Adipocyte (in vitro differentiated cells): ENCODE measurements at regions not wholly inside any gene's neighbourhood (a gene's known extent, or its start where the extent isn't known, plus 50 kb on each side); places are given as distances from the start of the nearest gene placed in this dataset.

Experiments used
- DNase-seq: peaks from one replicate; pipeline ENCODE4 v3.0.0-alpha.2; 2015; ENCODE audit warnings: low read depth
- H3K27me3 ChIP-seq: replicated peaks from 2 replicates; pipeline ENCODE4 v1.7.0; 2013; ENCODE audit warnings: mild to moderate bottlenecking, low read length, moderate library complexity; ENCODE audit not compliant: control insufficient read depth, insufficient read depth
- H3K36me3 ChIP-seq: 2 replicates; pipeline ENCODE4 v1.7.0; 2013; ENCODE audit warnings: low read length, mild to moderate bottlenecking, moderate library complexity; ENCODE audit not compliant: control insufficient read depth, insufficient read depth, severe bottlenecking
- H3K4me1 ChIP-seq: 2 replicates; pipeline ENCODE4 v1.7.0; 2013; ENCODE audit warnings: mild to moderate bottlenecking, low read length, moderate library complexity; ENCODE audit not compliant: control insufficient read depth, insufficient read depth
- H3K4me3 ChIP-seq: 2 replicates; pipeline ENCODE4 v1.7.0; 2013; ENCODE audit warnings: mild to moderate bottlenecking, low read length, moderate library complexity
- H3K9ac ChIP-seq: 2 replicates; pipeline ENCODE4 v1.7.0; 2013; ENCODE audit warnings: mild to moderate bottlenecking, low read length, moderate library complexity
- H3K9me3 ChIP-seq: 2 replicates; pipeline ENCODE4 v1.7.0; 2013; ENCODE audit warnings: mild to moderate bottlenecking, low read length, moderate library complexity; ENCODE audit not compliant: control insufficient read depth

DNA sequence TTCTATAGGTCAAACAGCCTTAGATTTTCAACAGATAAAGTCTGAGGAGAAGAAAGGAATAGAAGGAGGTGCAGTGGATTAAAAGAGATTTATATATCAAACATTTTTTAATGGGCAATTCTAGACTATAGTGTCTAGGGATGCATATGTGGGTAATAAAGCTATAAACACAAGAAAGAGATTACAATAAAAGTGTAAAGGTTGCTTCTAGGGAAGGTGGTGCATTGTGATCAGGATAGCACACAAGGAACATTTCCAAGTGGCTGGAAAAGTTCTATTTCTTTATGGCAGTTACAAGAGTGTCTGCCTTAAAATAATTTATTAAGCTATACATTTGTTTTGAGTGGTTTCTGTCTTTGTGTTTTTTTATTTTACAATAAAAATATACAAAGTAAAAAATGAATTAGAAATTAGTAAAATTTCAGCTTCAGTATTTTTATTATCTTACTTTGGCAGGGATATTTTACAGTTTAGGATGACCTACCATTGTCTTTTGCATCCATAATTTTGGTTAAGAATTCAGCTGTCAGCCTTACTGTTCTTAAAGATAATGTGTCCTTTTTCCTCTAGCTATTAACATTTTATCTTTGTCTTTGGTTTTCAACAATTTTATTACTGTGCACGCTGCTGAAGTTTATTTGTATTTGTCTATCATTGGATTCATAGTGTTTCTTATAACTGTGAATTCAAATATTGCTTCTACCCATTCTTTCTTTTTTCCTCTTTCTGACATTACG is 221.8 kb downstream of the LACC1 start:
- Histone ChIP-seq H3K9me3 (peaks cover 32% of the 10 kb centered on the region), H3K9ac (no peak overlapping the region), H3K4me1 (peaks cover 11% of the 10 kb centered on the region), H3K36me3 (no peaks in the 10 kb centered on the region), H3K27me3 (no peaks in the 10 kb centered on the region), H3K4me3 (no peak overlapping the region)
- no peak for DNase-seq

DNA sequence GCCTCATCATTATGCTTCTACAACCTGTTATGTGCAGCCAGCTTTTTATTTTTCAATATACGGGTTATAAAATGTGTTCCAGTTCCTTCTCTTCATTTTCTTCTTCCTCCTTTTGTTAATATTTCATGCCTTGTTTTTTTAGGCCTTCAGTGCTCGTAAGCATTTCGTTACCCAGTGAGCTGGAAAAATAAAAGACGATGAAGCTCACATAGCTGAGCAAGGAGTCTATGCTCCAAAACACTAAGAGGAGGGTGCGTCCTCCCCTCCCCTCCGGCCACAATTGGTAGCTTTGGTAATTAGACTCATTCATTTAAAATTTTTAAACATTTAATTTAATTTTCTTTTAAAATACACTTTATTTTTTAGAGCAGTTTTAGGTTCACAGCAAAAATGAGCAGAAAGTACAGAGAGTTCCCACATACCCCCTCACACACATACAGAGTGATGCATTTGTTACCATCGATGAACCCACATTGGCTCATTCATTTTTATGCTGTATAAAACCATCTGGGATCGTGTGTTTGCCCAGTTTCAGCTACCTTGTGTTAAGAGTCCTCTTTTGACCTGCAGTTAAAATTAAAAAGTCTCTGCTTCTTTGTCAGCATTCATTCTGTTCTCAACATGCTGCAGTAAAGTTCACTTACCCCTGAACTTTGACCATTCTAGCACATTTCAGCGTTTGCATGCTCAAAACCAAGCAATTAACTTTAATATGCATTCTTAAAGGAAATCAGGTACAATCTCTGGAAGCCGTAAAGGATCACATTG is 223.9 kb downstream of the LACC1 start:
- no peak overlapping the region for H3K4me3 ChIP-seq
- peaks cover 14% of the 10 kb centered on the region for H3K4me1 ChIP-seq
- no peaks in the 10 kb centered on the region for H3K36me3 ChIP-seq
- H3K27me3 ChIP-seq = no peaks in the 10 kb centered on the region
- no peak overlapping the region for H3K9ac ChIP-seq
- peaks cover 32% of the 10 kb centered on the region for H3K9me3 ChIP-seq
- DNase-seq = no peak

DNA sequence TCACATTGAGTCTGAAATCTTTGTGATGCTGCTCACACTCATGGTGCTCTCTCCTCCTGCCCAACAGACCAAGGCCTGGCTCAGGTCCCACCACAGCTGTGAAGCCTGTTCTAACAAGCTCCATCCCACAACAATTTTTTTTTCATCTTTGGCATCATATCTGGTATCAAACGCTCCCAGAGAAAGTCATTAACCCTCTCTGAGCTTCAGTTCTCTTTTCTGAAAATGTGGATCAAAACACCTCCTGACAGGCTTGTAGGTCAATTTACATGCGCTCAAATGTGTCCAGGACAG is 224.4 kb downstream of the LACC1 start:
- DNase-seq = no peak
- peaks cover 32% of the 10 kb centered on the region for H3K9me3 ChIP-seq
- H3K9ac ChIP-seq = no peak overlapping the region
- H3K4me3 ChIP-seq = no peak overlapping the region
- H3K4me1 ChIP-seq = peaks cover 14% of the 10 kb centered on the region
- H3K36me3 ChIP-seq = no peaks in the 10 kb centered on the region
- H3K27me3 ChIP-seq = no peaks in the 10 kb centered on the region

DNA sequence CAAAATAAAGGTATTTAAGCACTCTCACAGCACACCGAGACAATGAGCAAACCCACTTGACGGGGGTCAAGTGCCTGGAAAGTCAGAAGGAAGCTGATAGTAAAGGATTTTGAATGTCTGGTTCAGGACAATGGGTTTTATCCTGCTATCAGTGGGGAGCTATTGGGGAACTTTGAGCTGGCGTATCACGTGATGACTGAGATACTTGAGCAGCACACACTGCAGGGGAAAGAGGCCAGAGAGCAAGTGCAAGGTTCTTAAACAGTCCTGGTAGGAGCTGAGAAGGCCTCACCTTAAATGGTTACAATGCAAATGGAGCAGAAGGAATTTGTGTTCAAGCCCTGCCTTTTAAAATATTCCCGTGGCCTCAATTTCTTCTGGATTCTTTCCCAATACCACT is 225.3 kb downstream of the LACC1 start:
- H3K9me3 ChIP-seq = peaks cover 29% of the 10 kb centered on the region
- no peaks in the 10 kb centered on the region for H3K36me3 ChIP-seq
- H3K4me1 ChIP-seq = peaks cover 14% of the 10 kb centered on the region
- H3K27me3 ChIP-seq = no peaks in the 10 kb centered on the region
- no peak overlapping the region for H3K9ac ChIP-seq
- no peak for DNase-seq
- no peak overlapping the region for H3K4me3 ChIP-seq

DNA sequence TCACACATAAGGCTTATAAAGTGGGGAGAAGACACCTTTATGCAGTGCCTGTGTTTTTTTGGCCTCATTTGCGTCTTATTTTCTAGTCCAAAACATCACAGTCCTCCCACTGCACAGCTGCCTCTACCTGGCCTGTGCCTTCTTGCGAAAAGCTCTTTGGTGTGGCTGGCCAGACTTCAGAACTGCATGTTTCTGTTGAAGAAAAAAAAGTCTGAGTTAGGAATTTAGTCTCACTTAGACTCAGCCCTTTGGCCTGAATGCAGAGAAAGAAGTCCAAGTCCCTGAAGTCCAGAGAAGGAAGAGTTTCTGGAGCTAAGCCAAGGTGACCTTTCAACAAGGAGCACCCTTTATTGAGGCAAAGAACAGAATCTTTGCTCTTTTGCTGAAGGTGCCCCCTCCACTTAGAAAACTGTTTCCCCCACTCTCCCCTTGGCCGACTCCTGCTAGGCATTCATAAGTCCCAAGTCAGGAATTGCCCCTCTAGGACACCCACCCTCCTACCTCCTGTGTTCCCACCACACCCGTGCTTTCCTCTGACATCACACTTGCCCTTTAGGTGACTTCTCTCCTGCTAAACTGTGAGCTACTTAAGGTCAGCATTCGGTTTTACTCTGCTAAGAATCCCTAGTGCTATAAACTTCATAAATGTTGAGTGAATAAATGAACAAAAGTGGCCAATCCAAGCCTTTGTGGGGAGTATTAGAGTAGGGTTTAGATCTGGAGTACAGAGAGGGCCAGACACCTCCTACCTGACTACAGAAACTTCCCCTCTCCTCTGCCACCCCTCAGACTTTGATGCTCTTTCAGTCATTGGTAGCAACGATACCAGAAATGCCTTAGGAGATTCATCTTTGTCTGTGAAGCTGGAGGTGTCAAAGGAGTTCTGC is 226.8 kb downstream of the LACC1 start:
- H3K4me3 ChIP-seq = no peak overlapping the region
- DNase-seq = peak; percentile 14
- H3K9ac ChIP-seq = no peak overlapping the region
- H3K27me3 ChIP-seq = no peaks in the 10 kb centered on the region
- H3K36me3 ChIP-seq = no peaks in the 10 kb centered on the region
- peaks cover 14% of the 10 kb centered on the region for H3K9me3 ChIP-seq
- H3K4me1 ChIP-seq = peaks cover 14% of the 10 kb centered on the region

DNA sequence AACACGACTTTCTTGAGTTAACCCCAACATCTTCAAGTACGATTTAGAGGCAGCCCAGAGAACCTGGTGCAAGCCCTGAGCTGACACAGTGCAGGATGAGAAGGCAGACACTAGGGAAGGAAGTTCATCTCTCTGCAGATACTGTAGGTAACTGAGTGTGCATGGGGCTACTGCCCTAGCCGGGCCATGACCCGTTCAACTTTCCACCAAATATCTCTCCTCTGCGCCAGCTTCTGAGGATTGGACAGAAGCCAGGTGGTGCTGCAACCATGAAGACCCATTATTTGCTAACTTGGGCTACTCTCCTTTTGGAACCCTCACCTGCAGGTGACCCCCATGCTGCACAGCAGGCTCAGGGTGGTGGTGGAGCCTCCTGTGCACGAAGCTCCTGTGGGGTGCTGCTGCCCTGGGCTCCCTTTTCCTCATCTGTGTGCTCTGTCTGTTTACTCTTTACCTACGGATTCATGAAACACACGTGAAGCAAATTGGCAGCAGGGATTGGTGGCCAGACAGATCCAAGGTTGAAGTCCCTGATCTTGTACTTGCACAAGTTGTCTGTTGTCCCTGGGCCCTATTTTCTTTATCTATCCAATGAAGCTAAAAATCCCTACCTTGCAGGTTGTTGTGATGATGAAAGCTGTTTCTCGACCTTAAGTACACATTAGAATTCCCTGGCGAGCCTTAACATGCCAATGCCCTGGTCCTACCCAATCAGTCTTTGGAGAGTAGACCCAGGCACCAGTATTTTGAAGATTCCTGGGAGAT is 227.8 kb downstream of the LACC1 start:
- Histone ChIP-seq H3K36me3 (no peaks in the 10 kb centered on the region), H3K4me1 (peaks cover 14% of the 10 kb centered on the region), H3K4me3 (no peak overlapping the region), H3K9me3 (peaks cover 4% of the 10 kb centered on the region), H3K27me3 (no peaks in the 10 kb centered on the region), H3K9ac (no peak overlapping the region)
- DNase-seq = no peak

DNA sequence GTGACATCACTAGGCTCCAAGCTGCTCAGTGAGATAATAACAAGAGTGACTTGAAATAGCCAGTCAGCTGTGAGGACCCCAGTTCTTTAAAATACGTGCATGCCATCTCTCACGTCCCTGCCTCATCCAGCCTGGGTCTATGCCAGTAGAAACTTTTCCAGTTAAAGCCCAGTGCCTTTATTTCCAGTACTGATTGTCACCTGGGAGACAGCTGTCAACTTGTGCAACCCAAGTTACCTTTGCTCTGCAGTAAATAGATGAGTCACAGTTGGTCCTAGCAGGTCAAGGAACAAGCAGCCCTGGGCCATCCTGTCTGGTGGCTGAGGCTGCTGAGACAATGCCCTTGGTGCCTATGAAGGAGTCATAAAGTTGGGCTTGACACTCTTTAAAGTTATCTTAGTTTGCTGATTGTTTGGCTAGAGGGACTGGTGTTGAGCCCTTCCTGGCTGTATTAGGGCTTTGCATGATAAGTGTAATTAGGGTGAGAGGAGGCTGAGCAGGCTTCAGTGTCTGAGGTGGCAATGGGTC is 228.7 kb downstream of the LACC1 start:
- no peaks in the 10 kb centered on the region for H3K9me3 ChIP-seq
- H3K4me1 ChIP-seq = peaks cover 14% of the 10 kb centered on the region
- H3K27me3 ChIP-seq = no peaks in the 10 kb centered on the region
- H3K36me3 ChIP-seq = no peaks in the 10 kb centered on the region
- H3K4me3 ChIP-seq = no peak overlapping the region
- no peak overlapping the region for H3K9ac ChIP-seq
- no peak for DNase-seq

DNA sequence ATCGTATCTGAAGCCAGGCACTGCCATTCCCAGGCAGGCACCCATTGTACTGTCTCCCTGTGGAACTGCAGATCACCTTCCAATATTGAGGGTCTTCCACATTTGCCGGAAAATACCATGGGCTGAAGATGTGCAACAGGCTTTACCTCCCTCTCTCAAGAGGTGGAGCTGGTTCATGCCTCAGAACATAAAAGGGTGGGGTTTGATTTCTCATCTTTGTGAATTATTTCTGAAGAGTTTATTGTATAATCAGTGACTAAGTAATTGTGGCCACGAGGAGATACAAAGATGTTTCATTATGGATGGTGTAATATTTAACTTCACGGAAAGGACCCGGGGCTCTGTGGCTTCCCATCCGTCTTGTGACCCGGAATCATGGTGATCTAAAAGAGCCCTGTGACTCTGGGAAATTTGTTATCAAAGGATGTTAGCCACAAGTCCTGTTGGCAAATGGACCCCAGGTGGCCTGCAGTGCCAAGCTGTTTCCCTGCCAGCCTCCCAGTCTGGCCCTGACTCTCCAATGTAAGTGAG is 230.5 kb downstream of the LACC1 start:
- H3K9me3 ChIP-seq = no peaks in the 10 kb centered on the region
- peaks cover 14% of the 10 kb centered on the region for H3K4me1 ChIP-seq
- DNase-seq = no peak
- H3K4me3 ChIP-seq = no peak overlapping the region
- no peak overlapping the region for H3K9ac ChIP-seq
- H3K36me3 ChIP-seq = no peaks in the 10 kb centered on the region
- no peaks in the 10 kb centered on the region for H3K27me3 ChIP-seq

DNA sequence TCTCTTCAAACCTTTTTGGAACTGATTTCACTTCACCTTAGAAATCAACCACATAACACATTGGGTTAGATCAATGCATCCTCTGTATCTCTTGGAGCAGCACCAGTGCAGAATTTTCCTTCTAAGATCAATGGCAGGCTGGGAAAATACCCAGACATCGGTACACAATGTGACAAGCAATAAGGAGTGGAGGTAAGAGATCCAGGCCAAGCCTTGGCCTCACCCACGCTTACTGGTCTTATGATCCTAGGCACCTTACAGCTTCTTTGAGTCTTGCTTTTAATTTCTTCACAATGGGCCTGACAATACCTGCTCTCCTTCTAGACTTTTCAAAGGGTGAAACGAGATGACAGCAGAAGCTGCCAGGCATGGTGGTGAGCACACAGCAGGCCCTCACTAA is 232.0 kb downstream of the LACC1 start:
- H3K9ac ChIP-seq = no peak overlapping the region
- no peak overlapping the region for H3K4me3 ChIP-seq
- no peaks in the 10 kb centered on the region for H3K27me3 ChIP-seq
- H3K36me3 ChIP-seq = no peaks in the 10 kb centered on the region
- DNase-seq = no peak
- H3K9me3 ChIP-seq = no peaks in the 10 kb centered on the region
- peaks cover 2% of the 10 kb centered on the region for H3K4me1 ChIP-seq

DNA sequence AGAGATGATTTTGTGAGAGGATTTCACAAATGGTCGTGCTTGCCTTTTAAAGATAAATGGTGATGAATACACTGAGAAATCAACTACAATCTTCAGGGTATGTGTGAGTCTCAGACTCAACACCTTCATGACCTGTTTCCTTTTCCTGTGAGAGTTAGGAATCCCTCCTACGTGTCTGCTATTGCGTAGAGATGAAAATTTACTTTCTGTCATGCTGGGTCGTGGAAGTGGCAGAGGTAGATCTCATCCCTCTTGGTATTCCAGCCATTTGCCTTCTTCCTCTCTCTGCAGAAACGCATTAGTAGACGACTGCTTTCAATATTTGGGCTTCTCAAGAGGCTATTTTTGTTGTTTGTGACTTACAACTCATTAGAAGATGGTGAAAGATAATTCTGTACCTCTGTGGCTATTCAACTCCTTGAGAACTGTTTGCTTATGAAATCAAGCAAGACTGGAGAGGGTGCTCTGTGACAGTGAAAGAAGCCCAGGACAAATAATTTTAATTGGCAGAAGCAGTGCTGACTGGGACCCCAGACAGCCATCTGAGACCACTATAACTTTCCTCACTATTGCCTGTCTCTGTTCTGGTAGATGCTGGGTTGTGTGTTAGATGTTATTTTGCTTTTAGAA is 233.1 kb downstream of the LACC1 start:
- H3K27me3 ChIP-seq = no peaks in the 10 kb centered on the region
- no peak for DNase-seq
- no peaks in the 10 kb centered on the region for H3K36me3 ChIP-seq
- no peak overlapping the region for H3K4me3 ChIP-seq
- H3K9ac ChIP-seq = no peak overlapping the region
- no peaks in the 10 kb centered on the region for H3K4me1 ChIP-seq
- H3K9me3 ChIP-seq = no peaks in the 10 kb centered on the region
